ENCODE measurements at regions not wholly inside any gene's neighbourhood (a gene's known extent, or its start where the extent isn't known, plus 50 kb on each side); places are given as distances from the start of the nearest gene placed in this dataset.

GRCh38 chr15:60130821-60131220 lies 126.7 kb downstream of the FOXB1 start:
- TF ChIP-seq CTCF (IDR thresholded peaks at IDR 0.05) (no peak), POLR2A (IDR thresholded peaks at IDR 0.05) (no peak)
